GM12878 (cell line): ENCODE measurements at regions not wholly inside any gene's neighbourhood (a gene's known extent, or its start where the extent isn't known, plus 50 kb on each side); places are given as distances from the start of the nearest gene placed in this dataset.

Source experiments
- ATF3 ChIP-seq: IDR thresholded peaks from 2 replicates; pipeline ENCODE4 v1.6.1; 2011; ENCODE audit warnings: low read depth, mild to moderate bottlenecking, low read length, moderate library complexity, borderline replicate concordance; ENCODE audit errors: extremely low read depth
- MTA2 ChIP-seq: fragments of 450-650 bp; IDR thresholded peaks from 2 replicates; pipeline ENCODE4 v1.6.1; 2016; ENCODE audit warnings: low read depth, mild to moderate bottlenecking, moderate library complexity
- NBN ChIP-seq: fragments of 450-650 bp; IDR thresholded peaks from 2 replicates; pipeline ENCODE4 v1.6.1; 2016
- POLR2A ChIP-seq: IDR thresholded peaks from 2 replicates; pipeline ENCODE4 v1.6.1; 2011; ENCODE audit warnings: low read depth, mild to moderate bottlenecking, low read length
- SUPT20H ChIP-seq: IDR thresholded peaks from 2 replicates; pipeline ENCODE4 v1.6.1; 2011; ENCODE audit warnings: low read depth, mild to moderate bottlenecking, low read length, moderate library complexity, borderline replicate concordance; ENCODE audit not compliant: control insufficient read depth

GRCh38 chr10:83572036-83572435 lies 567.3 kb upstream of the GHITM start:
- no peak for TF ChIP-seq NBN
- no peak for TF ChIP-seq ATF3
- no peak for TF ChIP-seq MTA2
- no peak for TF ChIP-seq SUPT20H
- TF ChIP-seq POLR2A = no peak
